ENCODE measurements at regions not wholly inside any gene's neighbourhood (a gene's known extent, or its start where the extent isn't known, plus 50 kb on each side); places are given as distances from the start of the nearest gene placed in this dataset.

GRCh38 chr14:55773312-55773711 is 193.3 kb downstream of the KTN1 start:
- H3K18ac ChIP-seq (ENCODE audit: low read depth, low read length): no peak overlapping the region
- H2AK9ac ChIP-seq (replicated peaks; ENCODE audit: low read depth, low read length, poor library complexity): no peak overlapping the region
- no peak overlapping the region for H3K14ac ChIP-seq (replicated peaks; ENCODE audit: low read depth, low read length)
- no peak overlapping the region for H2BK120ac ChIP-seq (ENCODE audit: low read depth, low read length)
- H3K9ac ChIP-seq (ENCODE audit: low read depth, low read length): no peak overlapping the region
- H3K9me3 ChIP-seq (ENCODE audit: control insufficient read depth, insufficient read depth, low read length): no peaks in the 10 kb centered on the region
- intact Hi-C loops (cut with micrococcal nuclease) (no loop called here), dilution Hi-C loops (cut with HindIII; ENCODE audit: low sequenced_read_pairs, unreplicated experiment) (no loop called here), in situ Hi-C loops (cut with MboI; ENCODE audit: low sequenced_read_pairs) (no loop called here)
- DNase-seq (no peak), ATAC-seq (ENCODE audit: low read depth) (no peak)
- H3K27me3 ChIP-seq (ENCODE audit: control insufficient read depth, insufficient read depth, low read length): peaks cover 19% of the 10 kb centered on the region
- no peak overlapping the region for H2BK5ac ChIP-seq (ENCODE audit: low read depth, low read length, poor library complexity, severe bottlenecking)
- H4K20me1 ChIP-seq (ENCODE audit: insufficient read depth, low read length): no peaks in the 10 kb centered on the region
- no peaks in the 10 kb centered on the region for H3K79me1 ChIP-seq (ENCODE audit: low read depth in 1 of 2, low read length in 2 of 2)
- no peaks in the 10 kb centered on the region for H3K9me1 ChIP-seq (ENCODE audit: insufficient read depth, low read length)
- H3K56ac ChIP-seq (ENCODE audit: extremely low read depth, insufficient read depth, low read length): no peak overlapping the region
- no peak overlapping the region for H3K27ac ChIP-seq (ENCODE audit: insufficient read depth, low read length)
- no peak overlapping the region for H2AFZ ChIP-seq (replicated peaks; ENCODE audit: low read length, poor library complexity)
- H3K4me1 ChIP-seq (ENCODE audit: control insufficient read depth, insufficient read depth, low read length): no peaks in the 10 kb centered on the region
- ChIA-PET CTCF (no interaction called here), POLR2A (ENCODE audit: unreplicated experiment) (no interaction called here)
- no peak overlapping the region for H2AK5ac ChIP-seq (ENCODE audit: low read depth, low read length)
- H3K36me3 ChIP-seq (ENCODE audit: control insufficient read depth, insufficient read depth, low read length): no peaks in the 10 kb centered on the region
- H2BK15ac ChIP-seq (ENCODE audit: low read depth, low read length): no peak overlapping the region
- H4K8ac ChIP-seq (ENCODE audit: low read depth in 2 of 2, low read length in 2 of 2): no peak overlapping the region
- no peak overlapping the region for H3K4me3 ChIP-seq (ENCODE audit: insufficient read depth, low read depth, low read length)
- H3K4me2 ChIP-seq (ENCODE audit: low read depth, low read length): no peak overlapping the region
- H4K5ac ChIP-seq (ENCODE audit: low read depth, low read length): no peak overlapping the region
- H2BK20ac ChIP-seq (ENCODE audit: low read depth, low read length): no peak overlapping the region
- WGBS, 2 experiments (ENCODE audit: extremely low coverage in 2 of 2, insufficient read length in 1 of 2): no CpG with 5 or more reads among the region's 1 CpG
- no peak overlapping the region for H3K23ac ChIP-seq (ENCODE audit: low read depth, low read length)
- no peak overlapping the region for H3K4ac ChIP-seq (ENCODE audit: low read depth, low read length)
- no TSS peak for BruUV-seq (replicated peaks)
- no peak overlapping the region for H4K91ac ChIP-seq (ENCODE audit: insufficient read depth, low read depth, low read length)
- TF ChIP-seq RAD21 (IDR thresholded peaks at IDR 0.05; ENCODE audit: low read length) (no peak), SMC3 (IDR thresholded peaks at IDR 0.05; ENCODE audit: low read depth, low read length) (no peak), CEBPB (IDR thresholded peaks at IDR 0.05; ENCODE audit: low read depth, low read length) (no peak)
- TF ChIP-seq, protein P1, sequence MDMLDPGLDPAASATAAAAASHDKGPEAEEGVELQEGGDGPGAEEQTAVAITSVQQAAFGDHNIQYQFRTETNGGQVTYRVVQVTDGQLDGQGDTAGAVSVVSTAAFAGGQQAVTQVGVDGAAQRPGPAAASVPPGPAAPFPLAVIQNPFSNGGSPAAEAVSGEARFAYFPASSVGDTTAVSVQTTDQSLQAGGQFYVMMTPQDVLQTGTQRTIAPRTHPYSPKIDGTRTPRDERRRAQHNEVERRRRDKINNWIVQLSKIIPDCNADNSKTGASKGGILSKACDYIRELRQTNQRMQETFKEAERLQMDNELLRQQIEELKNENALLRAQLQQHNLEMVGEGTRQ (IDR thresholded peaks at IDR 0.05; ENCODE audit: low read depth, low read length): no peak
- TF ChIP-seq, protein P2, sequence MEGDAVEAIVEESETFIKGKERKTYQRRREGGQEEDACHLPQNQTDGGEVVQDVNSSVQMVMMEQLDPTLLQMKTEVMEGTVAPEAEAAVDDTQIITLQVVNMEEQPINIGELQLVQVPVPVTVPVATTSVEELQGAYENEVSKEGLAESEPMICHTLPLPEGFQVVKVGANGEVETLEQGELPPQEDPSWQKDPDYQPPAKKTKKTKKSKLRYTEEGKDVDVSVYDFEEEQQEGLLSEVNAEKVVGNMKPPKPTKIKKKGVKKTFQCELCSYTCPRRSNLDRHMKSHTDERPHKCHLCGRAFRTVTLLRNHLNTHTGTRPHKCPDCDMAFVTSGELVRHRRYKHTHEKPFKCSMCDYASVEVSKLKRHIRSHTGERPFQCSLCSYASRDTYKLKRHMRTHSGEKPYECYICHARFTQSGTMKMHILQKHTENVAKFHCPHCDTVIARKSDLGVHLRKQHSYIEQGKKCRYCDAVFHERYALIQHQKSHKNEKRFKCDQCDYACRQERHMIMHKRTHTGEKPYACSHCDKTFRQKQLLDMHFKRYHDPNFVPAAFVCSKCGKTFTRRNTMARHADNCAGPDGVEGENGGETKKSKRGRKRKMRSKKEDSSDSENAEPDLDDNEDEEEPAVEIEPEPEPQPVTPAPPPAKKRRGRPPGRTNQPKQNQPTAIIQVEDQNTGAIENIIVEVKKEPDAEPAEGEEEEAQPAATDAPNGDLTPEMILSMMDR (conservative IDR thresholded peaks at IDR 0.05; ENCODE audit: low read depth, low read length): no peak
